ENCODE measurements at regions not wholly inside any gene's neighbourhood (a gene's known extent, or its start where the extent isn't known, plus 50 kb on each side); places are given as distances from the start of the nearest gene placed in this dataset.

DNA sequence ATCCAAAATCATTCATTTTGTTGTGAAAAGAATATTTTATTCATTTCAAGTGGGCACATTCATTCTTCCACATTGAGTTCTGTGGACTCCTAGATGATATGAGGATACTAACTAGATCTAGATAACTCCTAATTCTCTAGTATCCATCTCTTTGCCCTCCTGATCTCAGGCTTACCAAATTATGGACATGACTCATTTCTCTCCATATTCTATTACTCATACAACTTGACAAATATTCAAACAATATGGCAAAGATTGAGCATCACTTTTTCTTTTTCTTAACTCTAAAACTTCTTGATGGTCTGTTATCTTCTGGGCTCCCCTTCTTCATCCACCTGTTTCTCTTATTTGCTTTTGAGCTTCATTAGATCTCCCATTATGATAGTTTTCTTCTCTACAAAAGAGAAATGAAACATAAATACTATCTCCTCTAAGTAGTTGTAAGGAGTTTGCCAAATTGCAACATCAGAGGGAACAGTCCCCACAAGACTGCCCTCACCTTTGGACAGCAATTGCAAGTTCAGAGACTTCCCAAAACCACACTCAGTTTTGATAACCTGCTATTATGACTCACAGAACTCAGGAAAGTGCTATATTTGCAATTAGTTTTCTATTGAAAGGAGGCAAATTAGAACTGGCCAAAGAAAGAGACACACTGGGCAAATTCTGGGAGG is 422.9 kb downstream of the SPRY1 start:
- DNase-seq = no peak

DNA sequence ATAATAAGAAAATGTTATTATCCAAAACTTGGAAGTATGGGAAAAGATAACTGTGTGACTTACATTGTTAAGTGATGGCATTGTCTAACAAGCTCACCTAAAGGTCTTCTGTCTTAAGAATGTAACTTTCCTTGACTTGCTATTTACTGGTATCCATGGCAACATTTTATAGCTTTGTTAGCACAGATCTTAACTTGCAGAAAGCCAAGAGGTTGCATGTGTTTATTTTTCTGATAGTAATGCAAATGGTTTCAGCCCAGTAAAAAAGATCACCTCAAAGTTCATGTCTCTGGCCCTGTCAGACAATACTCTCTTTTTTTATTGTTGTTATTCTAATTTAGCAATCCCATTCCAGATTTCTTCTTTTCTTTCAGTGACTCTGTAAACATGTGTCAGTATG is 425.3 kb downstream of the SPRY1 start:
- DNase-seq = no peak

DNA sequence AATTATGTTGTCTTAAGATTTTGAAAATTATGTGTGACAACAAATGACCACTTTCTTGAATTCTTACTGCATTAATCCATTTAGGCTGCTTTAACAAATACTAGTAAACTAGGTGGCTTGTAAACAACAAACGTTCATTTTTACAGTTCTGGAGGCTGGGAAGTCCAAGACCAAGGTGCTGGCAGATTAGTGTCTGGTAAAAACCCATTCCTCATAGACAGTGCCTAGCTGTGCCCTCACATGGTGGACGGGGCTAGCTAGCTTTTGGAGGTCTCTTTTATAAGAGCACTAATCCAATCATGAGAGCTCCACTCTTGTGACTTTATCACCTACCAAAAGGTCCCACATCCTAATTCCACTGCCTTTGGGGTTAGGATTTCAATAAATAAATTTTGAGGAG is 425.8 kb downstream of the SPRY1 start:
- DNase-seq = no peak

DNA sequence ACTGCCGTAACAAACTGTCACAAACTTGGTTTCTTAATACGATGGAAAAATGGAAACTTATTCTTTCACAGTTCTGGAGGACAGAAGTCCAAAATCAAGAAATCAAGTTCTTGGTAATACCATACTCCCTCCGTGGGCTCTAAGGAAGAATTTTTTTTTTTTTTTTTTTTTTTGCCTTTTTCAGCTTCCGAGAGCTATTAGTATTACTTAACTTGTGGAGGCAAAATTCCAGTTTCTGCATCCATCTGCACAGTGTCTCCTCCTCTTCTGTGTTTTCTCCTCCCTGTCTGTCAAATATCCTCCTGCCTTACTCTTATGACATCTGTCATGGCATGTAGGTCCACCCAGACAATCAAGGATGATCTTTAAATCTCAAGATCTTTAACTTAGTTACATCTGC is 426.6 kb downstream of the SPRY1 start:
- DNase-seq = no peak

DNA sequence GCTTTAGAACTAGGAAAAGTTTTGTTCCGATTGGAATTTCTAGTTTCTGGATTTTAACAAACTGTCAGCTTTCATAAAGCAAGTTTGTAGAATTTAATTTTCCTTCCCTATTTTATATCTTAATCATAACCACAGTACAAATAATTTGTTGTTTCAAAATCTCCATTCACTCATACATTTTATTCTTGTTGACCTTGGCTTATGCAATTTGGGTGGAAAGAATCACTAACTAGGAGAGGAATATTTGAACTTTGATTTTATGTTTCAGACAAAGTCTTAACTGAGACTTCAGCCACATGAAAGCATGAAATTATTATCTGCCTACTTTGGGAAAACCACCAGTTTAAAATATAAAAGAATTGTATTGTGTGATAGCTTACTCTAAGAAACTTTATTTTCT is 427.9 kb downstream of the SPRY1 start:
- no peak for DNase-seq

DNA sequence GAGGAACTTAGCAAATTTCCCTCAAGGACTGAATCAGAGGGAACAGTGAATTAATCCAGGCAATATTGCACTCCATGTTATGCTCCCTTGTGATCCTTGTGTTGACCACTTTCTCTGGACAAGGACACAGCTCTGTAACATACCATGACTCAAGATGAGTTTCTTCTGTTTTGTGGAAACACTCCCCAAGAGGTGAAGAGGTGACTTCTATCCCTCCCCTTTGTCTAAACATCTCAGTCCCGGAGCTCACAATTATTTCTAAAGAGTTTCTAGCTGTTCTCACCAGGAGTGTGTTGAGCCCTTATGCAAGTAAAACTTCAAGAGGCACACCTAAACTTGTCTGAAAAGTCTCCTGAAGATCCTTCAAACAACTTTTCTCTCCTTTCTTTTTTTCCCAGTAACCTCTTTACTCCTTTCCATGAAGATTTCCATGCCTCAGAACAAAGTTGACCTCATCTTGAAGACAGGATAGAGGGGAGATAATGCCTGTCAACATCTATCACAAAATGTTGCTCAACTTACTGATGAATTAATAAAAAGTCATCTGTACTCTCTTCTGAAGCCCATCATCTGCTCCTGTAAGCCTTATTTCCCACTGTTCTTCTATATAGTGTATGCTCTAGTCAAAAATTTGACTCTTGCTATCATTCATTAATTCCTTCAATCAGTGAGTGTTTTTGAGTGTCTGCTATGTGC is 429.1 kb downstream of the SPRY1 start:
- no peak for DNase-seq

DNA sequence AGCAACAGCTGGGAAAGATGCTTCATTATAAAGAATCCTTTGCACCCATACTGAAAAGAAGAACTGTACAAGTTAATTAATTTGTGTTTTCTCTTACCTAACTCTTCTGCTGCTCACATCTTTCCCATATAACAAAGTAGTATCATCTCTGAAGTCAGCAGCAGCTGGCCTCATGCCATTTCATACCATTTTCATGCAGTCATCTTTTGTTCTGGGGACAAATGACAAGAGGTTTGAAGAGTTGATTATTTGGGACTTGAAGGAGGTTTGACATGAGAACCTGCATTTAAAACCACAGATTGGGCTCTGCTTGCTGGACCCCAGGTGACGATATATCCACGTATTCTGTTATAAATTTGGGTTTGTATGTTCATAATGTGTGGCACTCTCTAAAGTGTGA is 430.3 kb downstream of the SPRY1 start:
- DNase-seq = peak; percentile 55

DNA sequence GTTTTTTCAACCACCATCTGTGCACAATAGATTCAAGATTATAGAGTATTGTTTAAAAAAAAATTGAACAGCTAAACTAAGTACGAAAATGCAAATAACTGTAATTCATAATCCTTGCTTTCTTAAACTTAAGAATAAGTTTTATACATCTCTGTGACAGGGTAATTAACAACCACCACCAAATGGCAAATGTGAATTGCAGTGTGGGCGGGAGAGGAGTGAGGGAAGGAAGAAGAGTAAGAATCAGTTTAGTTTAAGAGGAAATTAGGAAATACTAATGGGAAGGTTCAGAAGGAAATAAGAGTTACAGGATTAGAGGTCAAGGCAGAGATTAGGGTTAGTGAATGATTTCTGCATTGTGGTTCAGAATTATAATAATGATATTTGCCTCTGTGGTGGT is 430.9 kb downstream of the SPRY1 start:
- no peak for DNase-seq

DNA sequence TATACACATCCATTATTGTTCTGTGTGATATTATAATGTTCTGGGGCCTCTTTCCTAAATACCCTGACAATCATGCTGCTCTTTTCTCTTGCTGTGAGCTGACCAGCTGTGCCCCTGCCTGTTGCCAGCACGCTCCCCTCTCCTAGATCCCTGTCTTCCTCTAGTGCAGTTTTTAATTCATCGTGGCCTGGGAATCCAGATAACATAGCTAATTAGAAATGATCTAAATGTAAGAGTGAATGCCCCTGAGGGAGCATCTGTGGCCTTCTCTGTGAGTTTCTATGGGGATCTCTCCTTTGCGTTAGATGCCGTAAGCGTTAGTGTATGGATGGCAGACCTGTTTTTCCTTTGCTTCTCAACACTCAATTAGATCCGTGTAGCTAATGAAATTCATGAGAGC is 434.3 kb downstream of the SPRY1 start:
- peak; percentile 78 for DNase-seq

DNA sequence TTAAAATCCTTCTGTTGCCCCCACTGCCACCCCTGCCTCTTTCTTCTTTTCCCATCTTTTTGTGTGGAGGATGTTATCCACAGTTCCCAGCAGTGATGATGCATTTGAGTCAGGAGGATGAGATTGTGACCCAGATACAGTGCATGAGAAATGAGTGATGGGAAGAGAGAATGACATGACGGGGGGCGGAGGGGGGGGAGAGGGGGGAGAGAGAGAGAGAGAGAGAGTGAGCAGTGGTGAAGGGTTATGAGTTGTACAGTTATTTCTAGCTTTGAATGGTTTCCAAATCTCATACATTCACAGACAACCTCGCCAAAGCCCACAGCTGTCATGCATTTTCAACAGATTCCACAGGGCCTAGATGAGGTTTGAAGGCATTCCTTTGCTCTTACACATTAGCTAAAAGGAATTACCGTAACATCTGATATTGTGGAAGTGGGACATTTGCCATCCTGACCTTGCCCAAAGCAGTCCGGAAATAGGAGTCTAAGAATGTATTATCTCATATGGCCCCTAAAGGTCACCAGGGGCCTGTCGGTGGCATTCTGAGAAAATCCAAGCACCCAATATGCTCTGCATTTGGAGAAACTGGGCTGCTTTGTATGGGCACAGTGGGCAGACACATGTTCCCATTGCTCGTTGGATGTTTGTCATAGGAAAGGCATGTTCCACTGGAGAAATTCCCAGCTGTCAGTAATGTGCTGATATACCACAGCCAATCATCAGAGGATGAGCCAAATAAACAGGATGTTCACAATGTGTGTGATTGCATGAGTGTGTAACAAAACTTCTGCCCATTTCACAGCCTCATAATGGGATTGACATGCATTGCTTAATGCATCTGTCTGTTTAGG is 435.8 kb downstream of the SPRY1 start:
- peak; percentile 94 for DNase-seq

DNA sequence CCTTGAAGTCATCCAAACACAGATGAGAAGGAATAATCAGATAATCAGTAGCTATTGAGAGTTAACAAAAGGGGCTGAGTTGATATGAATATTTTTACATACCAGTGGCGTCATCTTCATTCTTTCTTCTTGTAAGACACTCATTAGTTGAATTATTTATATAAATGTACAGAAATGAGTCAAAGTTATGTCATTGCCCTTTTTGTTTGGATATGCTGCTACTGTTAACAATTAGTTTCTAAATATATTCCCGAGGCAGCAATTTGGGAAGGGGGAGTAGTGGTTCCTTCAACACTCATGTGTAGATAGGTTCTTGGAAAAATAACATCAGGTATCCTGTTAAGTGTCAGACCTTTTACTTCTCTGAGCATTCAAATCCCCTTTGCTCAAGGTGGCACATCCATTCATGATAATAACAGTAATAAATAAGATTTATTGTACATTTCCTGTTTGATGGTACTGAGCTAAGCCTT is 436.6 kb downstream of the SPRY1 start:
- no peak for DNase-seq

DNA sequence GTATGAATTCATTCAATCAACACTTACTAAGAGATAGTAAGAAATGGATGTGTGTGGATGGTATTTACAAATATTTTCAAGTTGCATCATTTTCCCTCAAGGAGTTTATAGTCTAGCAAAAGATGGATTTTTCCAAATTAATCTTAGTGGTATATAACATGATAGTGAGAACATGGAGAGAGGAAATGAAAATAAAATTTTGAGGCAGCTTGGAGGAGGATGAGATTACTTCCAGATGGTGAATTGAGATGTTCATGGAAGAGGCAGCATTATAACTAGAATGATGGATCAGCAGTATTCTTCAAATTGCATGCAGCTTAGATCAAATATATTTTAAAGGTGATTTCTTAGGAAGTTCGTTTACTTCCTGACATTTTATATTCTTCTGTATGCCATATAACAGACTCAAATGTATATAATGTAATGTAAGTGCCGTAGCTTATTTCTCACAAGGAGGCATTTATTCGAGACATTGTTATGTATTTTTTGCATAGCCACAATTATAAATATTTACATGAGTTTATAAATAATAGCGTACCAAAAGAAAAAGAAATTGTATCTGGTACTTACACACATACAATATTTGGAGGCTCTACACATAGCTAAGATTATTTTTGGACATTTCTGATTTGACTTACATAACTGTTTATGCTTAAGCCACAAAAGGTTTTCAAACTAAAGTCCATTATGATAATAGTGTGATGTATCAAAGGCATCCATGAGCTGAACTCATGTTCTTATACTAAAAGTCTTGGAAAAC is 439.4 kb downstream of the SPRY1 start:
- no peak for DNase-seq

DNA sequence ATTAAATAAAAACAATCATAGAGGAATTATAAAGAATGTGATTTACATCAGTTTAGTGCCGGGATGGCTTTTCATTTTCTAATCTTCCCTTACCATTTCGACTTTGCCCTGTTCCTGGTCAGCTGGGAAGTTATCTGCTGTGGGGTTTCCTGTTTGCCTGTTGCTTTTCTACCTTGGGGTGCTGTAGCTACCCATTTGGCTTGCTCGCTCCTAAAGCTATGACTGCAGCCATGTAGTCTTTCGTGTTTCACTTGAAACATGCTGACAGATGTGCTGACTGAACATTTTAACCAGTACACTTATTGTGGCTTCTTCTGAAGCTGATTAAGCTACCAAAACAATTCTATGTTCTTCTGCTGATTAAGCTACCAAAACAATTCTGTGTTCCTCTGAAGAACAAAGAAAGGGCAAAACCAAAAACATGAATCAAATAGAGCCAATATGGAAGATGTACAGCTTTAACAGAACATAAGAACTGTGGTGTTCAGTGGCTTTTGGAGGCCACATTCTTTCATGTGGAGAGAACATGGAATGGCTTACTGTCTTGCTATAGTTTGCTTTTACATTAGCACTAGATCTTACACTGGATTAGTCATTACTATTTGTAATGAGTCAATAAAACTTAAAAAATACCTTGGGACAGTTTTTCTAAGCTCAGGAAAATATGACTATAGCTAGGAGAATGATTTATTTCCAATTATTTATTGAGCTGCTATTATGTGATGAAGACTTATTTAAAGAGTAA is 440.4 kb downstream of the SPRY1 start:
- DNase-seq = no peak

DNA sequence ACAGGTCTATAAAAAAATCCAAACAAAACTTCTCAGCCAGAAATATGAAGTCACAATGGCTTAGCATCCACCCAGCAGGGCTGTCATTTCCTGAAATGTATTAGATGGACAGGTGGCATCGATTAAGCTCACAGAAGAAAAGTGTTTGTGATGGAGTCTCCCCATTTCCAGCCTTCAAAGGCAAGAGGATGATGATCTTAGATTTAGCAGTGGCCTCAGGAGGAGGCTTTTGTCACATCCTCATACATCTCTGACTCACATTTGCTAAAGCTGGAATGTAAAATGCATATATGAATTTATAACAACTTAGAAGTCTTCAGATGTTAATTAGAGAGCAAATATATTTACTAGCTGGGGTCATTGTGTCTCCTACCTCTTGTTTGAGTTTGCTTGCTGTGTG is 441.9 kb downstream of the SPRY1 start:
- DNase-seq = no peak

DNA sequence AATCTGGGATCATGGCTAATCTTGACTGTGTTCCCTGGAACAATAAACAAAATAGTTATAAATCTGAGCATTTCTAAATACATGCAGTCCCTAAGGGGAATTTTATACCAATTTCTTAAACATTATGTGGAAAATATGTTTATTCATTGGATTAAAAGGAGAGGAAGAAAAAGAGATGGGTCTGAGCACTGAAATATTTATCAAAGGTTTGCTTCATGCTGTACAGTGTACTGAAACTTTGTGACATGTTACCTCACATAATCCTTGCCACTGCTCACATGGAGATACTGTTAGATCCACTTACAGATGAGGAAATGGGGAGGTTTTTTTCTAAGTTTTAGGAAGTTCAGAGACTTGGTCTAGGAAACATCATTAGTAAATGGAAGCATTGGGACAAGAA is 443.6 kb downstream of the SPRY1 start:
- DNase-seq = no peak

DNA sequence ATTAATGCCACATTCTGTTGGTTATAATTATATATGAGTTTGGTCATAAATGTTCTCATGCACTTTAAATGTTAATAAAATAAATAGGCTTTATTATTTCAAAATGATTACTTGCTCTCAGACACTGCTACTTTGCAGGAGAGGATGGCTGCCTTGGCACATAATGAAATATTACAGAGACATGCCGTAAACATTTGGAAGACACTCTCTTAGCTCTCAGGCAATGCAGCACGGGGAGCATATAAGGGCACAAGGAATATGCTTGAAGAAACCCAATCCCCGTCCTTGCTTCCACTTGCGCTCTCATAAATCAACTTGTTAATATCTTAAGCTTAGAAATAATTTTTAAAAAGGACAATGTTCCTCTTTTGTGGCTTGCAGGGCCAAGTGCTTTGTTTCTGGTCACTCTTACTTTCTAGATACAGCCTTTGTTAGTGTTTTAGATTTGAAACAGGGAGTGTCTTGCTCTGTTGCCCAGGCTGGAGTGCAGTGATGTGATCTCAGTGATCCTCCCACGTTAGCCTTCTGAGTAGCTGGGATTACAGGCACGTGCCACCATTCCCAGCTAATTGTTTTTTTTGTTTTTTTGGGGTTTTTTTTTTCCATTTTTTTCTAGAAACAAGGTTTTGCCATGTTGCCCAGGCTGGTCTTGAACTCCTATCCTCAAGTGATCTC is 445.0 kb downstream of the SPRY1 start:
- DNase-seq = no peak

DNA sequence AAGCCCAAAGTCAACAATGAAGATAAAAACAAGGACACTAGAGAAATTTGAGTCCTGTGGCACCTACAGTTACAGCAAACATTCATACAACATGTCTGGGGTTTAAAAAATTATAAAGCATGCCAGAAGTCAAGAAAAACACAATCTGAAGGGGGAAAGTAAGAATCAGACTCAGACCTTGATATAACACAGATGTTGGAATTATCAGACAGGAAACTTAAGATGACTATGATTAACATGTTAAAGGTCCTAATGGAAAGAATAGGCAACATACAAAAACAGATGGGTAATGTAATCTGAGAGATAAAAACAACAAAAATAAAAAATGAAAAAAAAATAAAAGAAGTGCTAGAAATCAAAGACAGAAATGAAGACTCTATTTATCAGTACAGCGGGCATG is 446.5 kb downstream of the SPRY1 start:
- no peak for DNase-seq

DNA sequence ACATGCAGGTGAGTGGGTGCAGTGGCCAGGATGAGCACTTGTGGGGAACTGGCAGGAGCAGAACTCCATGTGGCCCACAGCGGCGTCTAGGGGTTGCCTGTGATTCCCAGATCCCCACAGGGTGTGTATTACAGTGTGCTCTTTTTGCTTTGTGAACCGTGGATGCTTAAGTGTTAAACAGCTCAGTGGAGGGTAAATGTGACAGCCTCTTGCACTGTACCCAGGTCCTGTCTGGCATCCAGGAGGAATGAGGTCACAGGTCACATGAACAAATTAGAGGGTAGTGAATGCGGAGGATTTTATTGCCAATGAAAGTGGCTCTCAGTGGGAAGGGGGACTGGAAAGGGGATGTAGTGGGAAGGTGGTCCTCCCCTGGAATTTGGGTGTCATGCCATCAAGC is 447.8 kb downstream of the SPRY1 start:
- no peak for DNase-seq

DNA sequence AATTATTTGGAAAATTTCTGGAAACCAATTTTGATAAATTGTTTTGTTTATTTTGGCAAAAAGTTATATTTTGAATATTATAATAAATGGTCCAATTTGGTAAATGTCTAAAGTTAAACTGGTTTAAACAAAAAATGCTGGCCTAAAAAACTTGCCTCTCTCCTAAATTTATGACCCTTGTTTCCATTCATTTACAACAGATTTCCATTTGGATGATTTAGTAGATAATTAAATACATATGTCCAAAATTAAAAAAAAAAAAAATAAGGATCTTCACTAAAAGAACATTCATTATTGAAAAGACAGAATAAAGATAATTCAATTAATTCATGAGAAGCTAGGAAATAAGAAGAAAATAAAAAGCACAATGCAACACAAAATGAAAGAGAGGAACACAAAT is 449.5 kb downstream of the SPRY1 start:
- no peak for DNase-seq

DNA sequence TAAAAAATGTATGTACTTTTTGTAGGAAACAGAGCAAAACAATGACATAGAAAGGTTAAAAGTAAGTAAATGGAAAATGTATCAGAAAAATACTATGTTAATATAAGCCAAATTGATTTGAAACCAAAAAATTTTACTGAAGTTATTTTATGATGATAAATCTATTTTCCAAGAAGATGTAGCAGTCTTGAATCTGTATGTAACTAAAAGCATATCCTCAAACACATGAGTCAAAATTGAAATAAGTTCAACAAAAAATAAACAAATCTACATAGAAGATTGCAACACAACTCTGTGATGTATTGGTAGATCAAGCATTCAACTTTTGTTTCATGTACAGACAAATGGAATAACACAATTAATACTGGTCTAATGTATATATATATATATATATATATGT is 450.0 kb downstream of the SPRY1 start:
- no peak for DNase-seq

DNA sequence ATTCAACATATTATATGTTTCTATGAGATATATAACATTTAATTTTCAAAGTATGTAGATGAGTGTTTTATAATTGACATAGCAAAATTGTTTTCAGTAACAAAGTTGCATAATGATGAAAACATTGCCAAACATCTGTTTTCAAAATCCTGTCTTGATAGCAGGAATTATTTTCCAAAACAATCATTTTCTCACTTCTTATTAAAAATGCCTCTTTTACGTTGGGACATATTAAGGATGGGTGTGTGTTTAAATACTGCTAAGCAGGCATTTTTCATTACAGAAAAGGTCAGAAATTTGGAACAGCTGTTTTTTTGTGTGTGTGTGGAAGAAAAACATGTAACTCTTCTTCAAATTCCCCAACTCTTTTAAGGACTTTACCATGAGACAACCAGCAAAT is 452.0 kb downstream of the SPRY1 start:
- DNase-seq = no peak

DNA sequence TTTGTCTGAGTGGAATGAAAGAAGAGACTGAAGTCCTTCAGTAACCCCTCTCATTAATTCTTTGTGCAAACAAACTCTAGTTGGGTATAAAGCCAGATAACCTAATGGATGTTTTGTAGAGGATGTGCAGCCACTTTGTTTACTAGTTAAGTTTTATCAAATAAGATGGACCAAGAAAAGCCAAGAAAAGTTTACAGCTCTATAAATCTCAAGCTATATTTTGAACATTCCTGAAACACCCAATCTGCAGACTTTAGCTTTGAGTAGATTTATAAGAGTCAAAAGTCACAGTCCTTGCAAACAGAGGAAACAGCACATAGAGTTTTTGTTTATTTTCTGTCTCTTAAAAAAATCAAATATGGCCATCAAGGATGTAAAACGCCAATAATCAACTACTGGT is 452.9 kb downstream of the SPRY1 start:
- no peak for DNase-seq
